ENCODE measurements at regions not wholly inside any gene's neighbourhood (a gene's known extent, or its start where the extent isn't known, plus 50 kb on each side); places are given as distances from the start of the nearest gene placed in this dataset.
"Not testable (repeated sequence)": the region's sequence is repeated elsewhere in the genome, so short reads cannot be mapped to it uniquely, and the experiment has no call there.

DNA sequence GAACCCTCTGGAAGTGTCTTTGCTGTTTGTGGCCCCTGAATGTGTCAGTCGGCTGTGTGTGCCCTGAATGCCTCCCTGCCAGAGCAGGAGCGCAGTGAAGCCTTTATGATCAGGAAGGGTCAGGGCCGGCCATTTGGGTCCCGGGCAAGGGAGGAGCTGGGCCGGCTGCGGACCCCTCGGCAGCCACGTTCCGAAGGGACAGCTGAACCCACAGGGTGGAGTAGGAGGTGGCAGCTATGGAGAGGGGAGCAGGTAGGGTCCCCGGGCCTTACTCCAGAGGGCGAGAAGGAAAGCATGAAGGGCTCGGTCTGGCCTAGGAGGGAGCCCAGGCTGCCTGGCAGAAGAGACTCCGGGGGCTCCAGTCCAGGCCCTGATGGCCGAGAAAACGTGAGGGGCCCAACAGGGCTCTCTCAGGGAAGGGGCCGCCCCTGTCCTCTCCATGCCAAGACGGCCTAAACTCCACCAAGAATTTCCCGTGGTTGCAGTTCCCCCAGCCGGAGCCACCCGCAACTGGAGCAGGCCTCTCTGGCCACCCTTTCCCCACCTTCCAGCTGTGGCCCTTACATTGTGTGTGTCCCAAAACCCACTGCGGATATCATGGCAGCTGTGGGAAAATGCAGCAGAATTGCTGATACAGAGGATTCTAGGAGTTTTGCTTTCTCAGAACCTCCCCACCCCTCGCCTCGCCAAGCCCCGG is 182.2 kb upstream of the STK26 start:
- intact Hi-C loops (cut with DNase I; ENCODE audit: low total_unique reads) = loop anchor here (10.0 kb wide), 1 partner anchor 224 kb away; no protein-coding TSS in a partner anchor
- 41 to 83% methylated on average over 13 to 18 of the region's 24 CpGs for WGBS, 2 donors
- DNase-seq (ENCODE audit: low spot score in 2 of 2) = no peak
- no peak overlapping the region for H3K4me3 ChIP-seq (ENCODE audit: low read depth, poor library complexity, severe bottlenecking)
- TF ChIP-seq, protein P1, sequence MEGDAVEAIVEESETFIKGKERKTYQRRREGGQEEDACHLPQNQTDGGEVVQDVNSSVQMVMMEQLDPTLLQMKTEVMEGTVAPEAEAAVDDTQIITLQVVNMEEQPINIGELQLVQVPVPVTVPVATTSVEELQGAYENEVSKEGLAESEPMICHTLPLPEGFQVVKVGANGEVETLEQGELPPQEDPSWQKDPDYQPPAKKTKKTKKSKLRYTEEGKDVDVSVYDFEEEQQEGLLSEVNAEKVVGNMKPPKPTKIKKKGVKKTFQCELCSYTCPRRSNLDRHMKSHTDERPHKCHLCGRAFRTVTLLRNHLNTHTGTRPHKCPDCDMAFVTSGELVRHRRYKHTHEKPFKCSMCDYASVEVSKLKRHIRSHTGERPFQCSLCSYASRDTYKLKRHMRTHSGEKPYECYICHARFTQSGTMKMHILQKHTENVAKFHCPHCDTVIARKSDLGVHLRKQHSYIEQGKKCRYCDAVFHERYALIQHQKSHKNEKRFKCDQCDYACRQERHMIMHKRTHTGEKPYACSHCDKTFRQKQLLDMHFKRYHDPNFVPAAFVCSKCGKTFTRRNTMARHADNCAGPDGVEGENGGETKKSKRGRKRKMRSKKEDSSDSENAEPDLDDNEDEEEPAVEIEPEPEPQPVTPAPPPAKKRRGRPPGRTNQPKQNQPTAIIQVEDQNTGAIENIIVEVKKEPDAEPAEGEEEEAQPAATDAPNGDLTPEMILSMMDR (IDR thresholded peaks at IDR 0.05) = no peak
- no peak for TF ChIP-seq POLR2A (IDR thresholded peaks at IDR 0.05)

DNA sequence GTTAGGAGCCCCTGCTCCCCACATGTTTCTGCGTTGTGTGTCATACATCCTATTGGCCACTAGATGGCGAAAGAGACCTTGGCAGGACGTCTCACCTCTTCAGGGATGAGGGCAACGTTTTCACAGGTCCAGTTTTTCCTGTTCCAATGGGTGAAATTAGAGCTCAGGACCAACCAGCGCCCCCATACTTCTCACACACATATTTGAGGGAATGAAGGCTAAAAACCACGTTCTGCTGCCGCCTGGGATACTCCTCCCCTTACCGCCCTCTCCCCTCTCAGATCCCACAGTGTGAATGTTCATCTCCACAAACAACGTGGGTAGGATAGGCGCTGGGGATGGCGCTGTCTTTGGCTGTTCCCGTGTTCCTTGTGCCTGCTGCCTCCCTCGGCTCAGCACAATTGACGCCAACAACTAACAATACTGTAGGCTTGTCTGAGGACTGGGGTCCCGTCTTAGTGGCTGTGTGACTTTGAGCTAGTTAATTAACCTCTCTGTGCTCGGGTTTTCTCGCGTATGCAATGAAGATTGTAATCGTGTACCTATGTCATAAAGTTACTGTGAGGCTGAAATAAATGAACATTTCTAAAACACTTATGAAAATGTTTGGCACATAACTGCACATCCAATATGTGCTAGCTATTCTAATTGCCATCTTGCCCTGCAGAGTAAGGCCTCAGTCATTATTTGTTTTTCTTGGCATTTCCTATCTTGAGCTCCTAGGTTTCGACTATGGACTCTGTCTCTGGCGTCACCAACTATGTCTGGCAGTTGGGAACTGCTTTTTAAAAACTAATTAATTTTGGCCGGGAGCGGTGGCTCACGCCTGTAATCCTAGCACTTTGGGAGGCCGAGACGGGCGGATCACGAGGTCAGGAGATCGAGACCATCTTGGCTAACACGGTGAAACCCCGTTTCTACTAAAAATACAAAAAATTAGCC is 181.3 kb upstream of the STK26 start:
- no peak for DNase-seq (ENCODE audit: low spot score in 2 of 2)
- intact Hi-C loops (cut with DNase I; ENCODE audit: low total_unique reads) = loop anchor here (10.0 kb wide), 1 partner anchor 223 kb away; no protein-coding TSS in a partner anchor
- no peak for TF ChIP-seq POLR2A (IDR thresholded peaks at IDR 0.05)
- TF ChIP-seq, protein P1 (IDR thresholded peaks at IDR 0.05) = no peak
- no peak overlapping the region for H3K4me3 ChIP-seq (ENCODE audit: low read depth, poor library complexity, severe bottlenecking)
- 48 to 51% methylated on average over 20 to 31 of the region's 31 CpGs for WGBS, 2 donors

DNA sequence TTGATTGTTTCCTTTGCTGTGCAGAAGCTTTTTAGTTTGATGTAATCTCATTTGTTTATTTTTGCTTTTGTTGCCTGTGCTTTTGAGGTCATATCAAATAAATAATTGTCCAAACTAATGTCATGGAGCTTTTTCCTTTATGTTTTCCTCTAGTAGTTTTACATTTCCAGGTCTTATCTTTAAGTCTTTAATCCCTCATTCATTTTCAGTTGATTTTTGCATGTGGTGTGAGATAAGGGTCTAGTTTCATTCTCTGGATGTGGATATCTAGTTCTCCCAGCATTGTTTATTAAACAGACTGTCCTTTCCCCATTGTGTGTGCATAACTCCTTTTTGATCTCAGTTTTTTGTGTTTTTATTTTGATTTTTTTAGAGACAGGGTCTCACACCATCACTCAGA is 179.1 kb upstream of the STK26 start:
- TF ChIP-seq, protein P1 (IDR thresholded peaks at IDR 0.05) = no peak
- no peak for TF ChIP-seq POLR2A (IDR thresholded peaks at IDR 0.05)
- H3K4me3 ChIP-seq (ENCODE audit: low read depth, poor library complexity, severe bottlenecking) = no peak overlapping the region
- DNase-seq (ENCODE audit: low spot score in 2 of 2) = no peak
- intact Hi-C loops (cut with DNase I; ENCODE audit: low total_unique reads) = loop anchor here (10.0 kb wide), 1 partner anchor 221 kb away; no protein-coding TSS in a partner anchor

DNA sequence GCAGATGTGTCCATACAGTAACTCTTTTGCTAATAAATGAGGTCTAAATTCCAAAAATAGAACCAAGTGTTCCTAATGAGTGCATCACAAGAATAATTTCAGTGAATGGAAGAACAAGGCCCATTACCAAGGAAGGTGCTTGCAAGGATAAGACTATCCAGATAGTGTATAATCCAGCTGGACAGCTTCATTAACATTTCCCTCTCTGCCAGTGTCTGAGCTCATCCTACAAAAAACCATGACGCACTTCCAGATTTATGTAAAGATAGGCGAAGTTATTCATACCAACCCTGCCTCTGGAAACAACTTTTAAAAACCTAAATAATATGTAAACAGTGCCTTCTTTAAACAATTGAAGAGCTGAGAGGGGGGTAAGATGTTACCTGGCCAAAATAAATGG is 177.9 kb upstream of the STK26 start:
- H3K4me3 ChIP-seq (ENCODE audit: low read depth, poor library complexity, severe bottlenecking) = no peak overlapping the region
- intact Hi-C loops (cut with DNase I; ENCODE audit: low total_unique reads) = loop anchor here (10.0 kb wide), 1 partner anchor 220 kb away; no protein-coding TSS in a partner anchor
- DNase-seq (ENCODE audit: low spot score in 2 of 2) = no peak
- WGBS, 2 donors = 49 to 57% methylated on average over 2 of the region's 2 CpGs
- TF ChIP-seq POLR2A (IDR thresholded peaks at IDR 0.05) = no peak
- TF ChIP-seq, protein P1 (IDR thresholded peaks at IDR 0.05) = no peak

DNA sequence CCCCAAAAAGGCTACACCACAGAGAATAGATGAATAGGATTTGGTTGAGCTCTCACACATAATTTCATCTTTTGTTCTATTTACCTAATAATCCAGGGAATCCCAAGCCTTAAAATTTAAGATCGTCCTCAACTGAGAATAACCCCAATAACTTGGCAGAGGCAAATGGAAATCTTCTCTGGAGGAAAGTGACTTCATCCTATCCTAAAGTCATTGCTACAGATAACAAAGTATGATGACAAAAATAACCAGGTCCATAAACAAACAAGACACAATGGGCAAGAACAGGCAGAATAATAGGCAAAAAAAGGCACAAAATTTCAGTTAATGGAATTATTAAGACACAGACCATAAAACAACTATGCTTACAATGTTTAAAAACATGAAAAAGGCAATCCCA is 177.3 kb upstream of the STK26 start:
- DNase-seq (ENCODE audit: low spot score in 2 of 2) = no peak
- no peak overlapping the region for H3K4me3 ChIP-seq (ENCODE audit: low read depth, poor library complexity, severe bottlenecking)
- WGBS, 2 donors = 35 to 52% methylated on average over 1 of the region's 1 CpG
- intact Hi-C loops (cut with DNase I; ENCODE audit: low total_unique reads) = loop anchor here (10.0 kb wide), 1 partner anchor 219 kb away; no protein-coding TSS in a partner anchor
- TF ChIP-seq POLR2A (IDR thresholded peaks at IDR 0.05) = no peak

DNA sequence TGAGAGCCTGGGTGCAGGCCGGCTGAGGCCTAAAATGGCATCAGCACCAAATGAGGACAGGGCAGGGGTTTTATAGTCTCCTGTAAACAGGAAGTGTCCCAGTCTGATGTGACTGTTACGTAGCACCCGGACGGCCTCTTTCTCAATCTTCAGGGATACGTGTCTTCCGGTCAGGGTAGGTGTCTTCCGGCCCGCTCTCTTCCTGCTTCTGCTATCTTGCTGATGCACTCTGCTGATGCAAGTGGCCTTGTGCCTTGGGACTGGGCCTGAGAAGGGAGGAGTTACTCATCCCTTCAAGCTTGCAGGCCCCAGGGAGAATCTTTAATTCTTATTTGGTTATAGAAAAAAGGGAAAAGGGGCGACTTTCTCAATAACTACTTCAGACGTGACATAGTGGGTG is 172.1 kb upstream of the STK26 start:
- H3K4me3 ChIP-seq (ENCODE audit: low read depth, poor library complexity, severe bottlenecking); DNase-seq (ENCODE audit: low spot score in 2 of 2); intact Hi-C loops (cut with DNase I; ENCODE audit: low total_unique reads): not testable (repeated sequence)
- WGBS, 2 donors = 81 to 90% methylated on average over 10 of the region's 10 CpGs
